Neural progenitor cell (in vitro differentiated cells): ENCODE measurements at regions not wholly inside any gene's neighbourhood (a gene's known extent, or its start where the extent isn't known, plus 50 kb on each side); places are given as distances from the start of the nearest gene placed in this dataset.

ENCODE experiments used
- CTCF ChIP-seq: fragments of 200-600 bp; sonication (generic); IDR thresholded peaks from 2 replicates; pipeline ENCODE4 v1.5.1; 2017; ENCODE audit warnings: antibody characterized with exemption, mild to moderate bottlenecking
- EZH2phosphoT487 ChIP-seq: fragments of 200-600 bp; sonication (generic); IDR thresholded peaks from 2 replicates; pipeline ENCODE4 v1.6.1; 2017; ENCODE audit warnings: antibody characterized with exemption

GRCh38 chr2:102081243-102081522, 61.4 kb upstream of the IL1R1 start:
- TF ChIP-seq EZH2phosphoT487 (no peak), CTCF (no peak)
